Testis (tissue), 2 donors: ENCODE measurements at regions not wholly inside any gene's neighbourhood (a gene's known extent, or its start where the extent isn't known, plus 50 kb on each side); places are given as distances from the start of the nearest gene placed in this dataset.

Experiments used
- POLR2A ChIP-seq: fragments of 450-650 bp; IDR thresholded peaks from one replicate; pipeline ENCODE4 v1.6.1; 2017; ENCODE audit warnings: antibody characterized with exemption, mild to moderate bottlenecking, moderate library complexity
- TF ChIP-seq, protein P1 (sequence below), 3 experiments: fragments of 450-650 bp in 2 of 3; fragments of 200-600 bp in 1 of 3; sonication (generic) in 1 of 3; IDR thresholded peaks; one replicate each; pipeline ENCODE4 v1.5.1; 2016 to 2019; ENCODE audit warnings: antibody characterized with exemption in 3 of 3, mild to moderate bottlenecking in 2 of 3, moderate library complexity in 1 of 3

DNA sequence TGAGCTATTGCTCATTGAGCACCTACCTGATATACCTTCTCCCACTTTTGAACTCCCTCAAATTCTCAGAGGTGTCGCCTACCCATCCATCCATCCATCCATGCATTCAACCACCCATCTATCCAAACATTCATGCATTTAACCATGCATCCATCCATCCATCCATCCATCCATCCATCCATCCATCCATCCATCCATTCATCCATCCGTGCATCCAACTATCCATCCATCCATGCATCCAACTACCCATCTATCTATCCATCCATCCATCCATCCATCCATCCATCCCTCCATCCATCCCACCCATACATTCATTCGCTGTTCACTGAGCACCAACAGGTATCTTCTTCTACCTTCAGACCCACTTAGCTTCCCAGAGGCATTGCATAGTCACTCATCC lies 342.8 kb downstream of the CTTN start:
- TF ChIP-seq, protein P1, sequence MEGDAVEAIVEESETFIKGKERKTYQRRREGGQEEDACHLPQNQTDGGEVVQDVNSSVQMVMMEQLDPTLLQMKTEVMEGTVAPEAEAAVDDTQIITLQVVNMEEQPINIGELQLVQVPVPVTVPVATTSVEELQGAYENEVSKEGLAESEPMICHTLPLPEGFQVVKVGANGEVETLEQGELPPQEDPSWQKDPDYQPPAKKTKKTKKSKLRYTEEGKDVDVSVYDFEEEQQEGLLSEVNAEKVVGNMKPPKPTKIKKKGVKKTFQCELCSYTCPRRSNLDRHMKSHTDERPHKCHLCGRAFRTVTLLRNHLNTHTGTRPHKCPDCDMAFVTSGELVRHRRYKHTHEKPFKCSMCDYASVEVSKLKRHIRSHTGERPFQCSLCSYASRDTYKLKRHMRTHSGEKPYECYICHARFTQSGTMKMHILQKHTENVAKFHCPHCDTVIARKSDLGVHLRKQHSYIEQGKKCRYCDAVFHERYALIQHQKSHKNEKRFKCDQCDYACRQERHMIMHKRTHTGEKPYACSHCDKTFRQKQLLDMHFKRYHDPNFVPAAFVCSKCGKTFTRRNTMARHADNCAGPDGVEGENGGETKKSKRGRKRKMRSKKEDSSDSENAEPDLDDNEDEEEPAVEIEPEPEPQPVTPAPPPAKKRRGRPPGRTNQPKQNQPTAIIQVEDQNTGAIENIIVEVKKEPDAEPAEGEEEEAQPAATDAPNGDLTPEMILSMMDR (IDR thresholded peaks at IDR 0.05), result no peak
- TF ChIP-seq POLR2A, result no peak
